Endothelial cell of umbilical vein (primary cell): ENCODE measurements at regions not wholly inside any gene's neighbourhood (a gene's known extent, or its start where the extent isn't known, plus 50 kb on each side); places are given as distances from the start of the nearest gene placed in this dataset.

Experiments used
- CTCF ChIP-seq, 2 donors: IDR thresholded peaks; 1 replicate in 1 of 2; 2 replicates in 1 of 2; pipeline ENCODE4 v1.5.1; 2011; ENCODE audit warnings: low read length in 2 of 2, mild to moderate bottlenecking in 2 of 2, moderate library complexity in 2 of 2, control low read depth in 1 of 2, inconsistent platforms in 1 of 2, low read depth in 1 of 2; ENCODE audit not compliant: insufficient read depth in 1 of 2; ENCODE audit errors: extremely low read depth in 1 of 2
- EZH2 ChIP-seq: IDR thresholded peaks from 2 replicates; pipeline ENCODE4 v1.6.1; 2012; ENCODE audit warnings: borderline replicate concordance, low read depth, mild to moderate bottlenecking, moderate library complexity, low read length, inconsistent platforms; ENCODE audit not compliant: severe bottlenecking
- MAX ChIP-seq: IDR thresholded peaks from 2 replicates; pipeline ENCODE4 v1.6.1; 2011; ENCODE audit not compliant: insufficient read depth, insufficient read length
- POLR2A ChIP-seq: IDR thresholded peaks from 2 replicates; pipeline ENCODE4 v1.6.1; 2012; ENCODE audit warnings: low read depth, mild to moderate bottlenecking, control low read depth, low read length
- POLR2AphosphoS5 ChIP-seq: IDR thresholded peaks from 2 replicates; pipeline ENCODE4 v1.6.1; 2012; ENCODE audit warnings: low read depth, mild to moderate bottlenecking, control low read depth, low read length, moderate library complexity; ENCODE audit not compliant: insufficient read depth

GRCh38 chr13:99693351-99693750 lies 192.1 kb downstream of the TM9SF2 start:
- TF ChIP-seq POLR2A, result no peak
- no peak for TF ChIP-seq CTCF (IDR thresholded peaks at IDR 0.05; ENCODE audit: extremely low read depth in 1 of 2, insufficient read depth in 1 of 2, low read depth in 1 of 2, low read length in 2 of 2)
- no peak for TF ChIP-seq MAX
- no peak for TF ChIP-seq POLR2AphosphoS5
- no peak for TF ChIP-seq EZH2
